ENCODE measurements at regions not wholly inside any gene's neighbourhood (a gene's known extent, or its start where the extent isn't known, plus 50 kb on each side); places are given as distances from the start of the nearest gene placed in this dataset.

GRCh38 chr13:31029102-31029501 lies 96.6 kb downstream of the TEX26 start:
- DNase-seq (ENCODE audit: low read depth in 4 of 4, low spot score in 3 of 4), result no peak

- no peak for DNase-seq (ENCODE audit: low read depth in 4 of 4, low spot score in 3 of 4)
Observed at GRCh38 chr13:31027136-31027535, 94.7 kb downstream of the TEX26 start.
